BLaER1 treated with 17β-estradiol and CSF1 and Interleukin-3, amounts not matched to agents 10 nM and 100 nM (cell line): ENCODE measurements at regions not wholly inside any gene's neighbourhood (a gene's known extent, or its start where the extent isn't known, plus 50 kb on each side); places are given as distances from the start of the nearest gene placed in this dataset.

Experiments
- H3K27ac ChIP-seq, 11 experiments: shearing (Covaris generic); formaldehyde crosslinking; 2 replicates each; pipeline ENCODE4 v1.8.1; 2022
- H3K27me3 ChIP-seq, 11 experiments: shearing (Covaris generic); formaldehyde crosslinking; 2 replicates each; pipeline ENCODE4 v1.8.1; 2022
- H3K36me3 ChIP-seq, 11 experiments: shearing (Covaris generic); formaldehyde crosslinking; 2 replicates each; pipeline ENCODE4 v1.8.1; 2022
- H3K4me1 ChIP-seq, 10 experiments: shearing (Covaris generic); formaldehyde crosslinking; 2 replicates each; pipeline ENCODE4 v1.8.1; 2022
- H3K4me2 ChIP-seq, 11 experiments: shearing (Covaris generic); formaldehyde crosslinking; 2 replicates each; pipeline ENCODE4 v1.8.1; 2022
- H3K4me3 ChIP-seq, 10 experiments: shearing (Covaris generic); formaldehyde crosslinking; 2 replicates each; pipeline ENCODE4 v1.8.1; 2022
- H3K9ac ChIP-seq, 11 experiments: shearing (Covaris generic); formaldehyde crosslinking; 2 replicates each; pipeline ENCODE4 v1.8.1; 2022
- H3K9me3 ChIP-seq, 11 experiments: shearing (Covaris generic); formaldehyde crosslinking; replicated peaks in 1 of 11; 2 replicates each; pipeline ENCODE4 v1.8.1; 2022
- H4K20me1 ChIP-seq, 11 experiments: shearing (Covaris generic); formaldehyde crosslinking; 2 replicates each; pipeline ENCODE4 v1.8.1; 2022
- Cebpa-rat ChIP-seq, 11 experiments: shearing (Covaris generic); IDR thresholded peaks; 2 replicates each; pipeline ENCODE4 v1.8.1; 2022

- no peak for TF ChIP-seq Cebpa-rat (IDR thresholded peaks at IDR 0.05)
- Histone ChIP-seq H3K4me2 (no peak overlapping the region), H3K4me1 (peaks cover 0 to 34% (median 24%) of the 10 kb centered on the region in 10 experiments; a peak in 16 of 20 replicates)
These were observed 210.9 kb upstream of the ZFP64 start for GRCh38 chr20:52402514-52402913.

GRCh38 chr20:52401431-52401830 lies 209.9 kb upstream of the ZFP64 start:
- H3K9me3 ChIP-seq, result peaks cover 0 to 4% (median 0%) of the 10 kb centered on the region in 11 experiments; a peak in 4 of 22 replicates
- TF ChIP-seq Cebpa-rat (IDR thresholded peaks at IDR 0.05), result no peak
- no peaks in the 10 kb centered on the region for H3K27me3 ChIP-seq
- peaks cover 0 to 23% (median 19%) of the 10 kb centered on the region in 10 experiments; a peak in 16 of 20 replicates for H3K4me1 ChIP-seq
- H4K20me1 ChIP-seq, result no peaks in the 10 kb centered on the region
- H3K4me3 ChIP-seq, result no peak overlapping the region
- no peak overlapping the region for H3K4me2 ChIP-seq
- no peak overlapping the region for H3K27ac ChIP-seq
- no peaks in the 10 kb centered on the region for H3K36me3 ChIP-seq
- no peak overlapping the region for H3K9ac ChIP-seq

More at GRCh38 chr20:52402514-52402913, 210.9 kb upstream of the ZFP64 start:
- Histone ChIP-seq H3K27ac (no peak overlapping the region), H4K20me1 (no peaks in the 10 kb centered on the region), H3K9me3 (peaks cover 0 to 15% (median 7%) of the 10 kb centered on the region in 11 experiments; a peak in 10 of 22 replicates), H3K27me3 (no peaks in the 10 kb centered on the region), H3K4me3 (no peak overlapping the region), H3K9ac (no peak overlapping the region), H3K36me3 (peaks cover 0 to 3% (median 0%) of the 10 kb centered on the region in 11 experiments; a peak in 1 of 22 replicates)

- Histone ChIP-seq H3K9me3 (no peaks in the 10 kb centered on the region), H3K27me3 (no peaks in the 10 kb centered on the region), H3K4me3 (no peak overlapping the region), H3K9ac (no peak overlapping the region), H3K36me3 (no peaks in the 10 kb centered on the region), H3K4me1 (peaks cover 0 to 3% (median 0%) of the 10 kb centered on the region in 10 experiments; a peak in 1 of 20 replicates), H4K20me1 (no peaks in the 10 kb centered on the region), H3K4me2 (no peak overlapping the region), H3K27ac (no peak overlapping the region)
- no peak for TF ChIP-seq Cebpa-rat (IDR thresholded peaks at IDR 0.05)
These were observed 207.8 kb upstream of the ZFP64 start for GRCh38 chr20:52399352-52399751.

GRCh38 chr20:52389606-52390005 lies 198.0 kb upstream of the ZFP64 start:
- Histone ChIP-seq H3K4me1 (no peaks in the 10 kb centered on the region), H3K27me3 (no peaks in the 10 kb centered on the region), H3K9me3 (0 out of 22 replicates have a peak, but pooled peaks cover 0 to 6% (median 0%) of the 10 kb centered on the region in 11 experiments), H4K20me1 (no peaks in the 10 kb centered on the region), H3K4me2 (no peak overlapping the region), H3K27ac (no peak overlapping the region), H3K36me3 (no peaks in the 10 kb centered on the region), H3K9ac (no peak overlapping the region), H3K4me3 (no peak overlapping the region)
- TF ChIP-seq Cebpa-rat (IDR thresholded peaks at IDR 0.05), result no peak

GRCh38 chr20:52383995-52384621 lies 192.5 kb upstream of the ZFP64 start:
- no peaks in the 10 kb centered on the region for H3K36me3 ChIP-seq
- peaks cover 0 to 6% (median 3%) of the 10 kb centered on the region in 11 experiments; a peak in 4 of 22 replicates for H3K9me3 ChIP-seq
- no peak overlapping the region for H3K27ac ChIP-seq
- no peak overlapping the region for H3K4me3 ChIP-seq
- H3K9ac ChIP-seq, result no peak overlapping the region
- no peaks in the 10 kb centered on the region for H3K27me3 ChIP-seq
- no peak overlapping the region for H3K4me2 ChIP-seq
- H3K4me1 ChIP-seq, result no peaks in the 10 kb centered on the region
- no peaks in the 10 kb centered on the region for H4K20me1 ChIP-seq
- TF ChIP-seq Cebpa-rat (IDR thresholded peaks at IDR 0.05), result no peak

- Histone ChIP-seq H3K9me3 (peaks cover 0 to 6% (median 3%) of the 10 kb centered on the region in 11 experiments; a peak in 4 of 22 replicates), H3K27ac (no peak overlapping the region), H3K27me3 (no peaks in the 10 kb centered on the region), H4K20me1 (no peaks in the 10 kb centered on the region), H3K4me1 (no peaks in the 10 kb centered on the region), H3K4me2 (no peak overlapping the region), H3K36me3 (no peaks in the 10 kb centered on the region), H3K9ac (no peak overlapping the region), H3K4me3 (no peak overlapping the region)
- TF ChIP-seq Cebpa-rat (IDR thresholded peaks at IDR 0.05), result no peak
These were observed 191.4 kb upstream of the ZFP64 start for GRCh38 chr20:52382933-52383332.

GRCh38 chr20:52379723-52380336 lies 188.3 kb upstream of the ZFP64 start:
- Histone ChIP-seq H3K4me2 (no peak overlapping the region), H4K20me1 (no peaks in the 10 kb centered on the region), H3K27ac (no peak overlapping the region), H3K9ac (no peak overlapping the region), H3K36me3 (no peaks in the 10 kb centered on the region), H3K9me3 (peaks cover 0 to 6% (median 3%) of the 10 kb centered on the region in 11 experiments; a peak in 4 of 22 replicates), H3K4me3 (no peak overlapping the region), H3K27me3 (no peaks in the 10 kb centered on the region), H3K4me1 (no peaks in the 10 kb centered on the region)
- no peak for TF ChIP-seq Cebpa-rat (IDR thresholded peaks at IDR 0.05)

- TF ChIP-seq Cebpa-rat (IDR thresholded peaks at IDR 0.05), result no peak
- H3K27me3 ChIP-seq, result no peaks in the 10 kb centered on the region
- H3K36me3 ChIP-seq, result no peaks in the 10 kb centered on the region
- no peak overlapping the region for H3K4me2 ChIP-seq
- H4K20me1 ChIP-seq, result no peaks in the 10 kb centered on the region
- no peak overlapping the region for H3K9ac ChIP-seq
- H3K9me3 ChIP-seq, result no peaks in the 10 kb centered on the region
- H3K4me1 ChIP-seq, result no peaks in the 10 kb centered on the region
- no peak overlapping the region for H3K4me3 ChIP-seq
- H3K27ac ChIP-seq, result no peak overlapping the region
These were observed 180.6 kb upstream of the ZFP64 start for GRCh38 chr20:52372169-52372568.

GRCh38 chr20:52365688-52366087 lies 174.1 kb upstream of the ZFP64 start:
- no peak overlapping the region for H3K27ac ChIP-seq
- no peaks in the 10 kb centered on the region for H3K36me3 ChIP-seq
- no peak for TF ChIP-seq Cebpa-rat (IDR thresholded peaks at IDR 0.05)
- peaks cover 0 to 8% (median 0%) of the 10 kb centered on the region in 10 experiments; a peak in 6 of 20 replicates for H3K4me1 ChIP-seq
- H3K4me2 ChIP-seq, result no peak overlapping the region
- H3K9me3 ChIP-seq, result 0 out of 22 replicates have a peak, but pooled peaks cover 0 to 4% (median 0%) of the 10 kb centered on the region in 11 experiments
- no peak overlapping the region for H3K9ac ChIP-seq
- no peak overlapping the region for H3K4me3 ChIP-seq
- no peaks in the 10 kb centered on the region for H4K20me1 ChIP-seq
- no peaks in the 10 kb centered on the region for H3K27me3 ChIP-seq
